Prostate gland (tissue), 2 donors: ENCODE measurements at regions not wholly inside any gene's neighbourhood (a gene's known extent, or its start where the extent isn't known, plus 50 kb on each side); places are given as distances from the start of the nearest gene placed in this dataset.

Experiments used
- POLR2AphosphoS5 ChIP-seq: sonication (generic); formaldehyde crosslinking; IDR thresholded peaks from one replicate; pipeline ENCODE4 v1.6.1; 2017; ENCODE audit warnings: antibody characterized with exemption
- TF ChIP-seq, protein P1 (sequence below), 4 experiments: fragments of 200-600 bp in 2 of 4; fragments of 450-650 bp in 2 of 4; sonication (generic) in 2 of 4; IDR thresholded peaks; 1 replicate in 3 of 4; 2 replicates in 1 of 4; pipeline ENCODE4 v1.5.1; 2016 to 2019; ENCODE audit warnings: antibody characterized with exemption in 4 of 4, mild to moderate bottlenecking in 2 of 4, moderate library complexity in 2 of 4

DNA sequence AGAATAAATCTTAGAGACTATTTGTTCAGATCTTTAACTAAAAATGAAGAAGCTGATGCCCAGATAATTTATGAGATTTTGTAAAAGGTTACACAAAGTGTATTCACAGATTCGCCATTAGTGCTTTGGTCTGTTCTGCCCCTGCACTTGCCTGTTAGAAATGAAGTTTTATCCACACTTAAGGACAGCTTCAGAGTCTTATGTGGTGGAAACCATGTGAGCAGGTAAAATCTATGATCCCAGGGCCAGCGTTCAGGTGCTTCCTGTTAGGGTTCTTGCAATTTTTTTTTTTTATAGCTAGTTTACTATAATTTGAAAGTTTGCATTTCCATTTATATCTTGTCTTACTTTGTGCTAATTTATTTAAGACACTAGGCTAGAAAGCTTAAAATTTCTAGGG, 561.6 kb downstream of the PRR16 start:
- TF ChIP-seq, protein P1, sequence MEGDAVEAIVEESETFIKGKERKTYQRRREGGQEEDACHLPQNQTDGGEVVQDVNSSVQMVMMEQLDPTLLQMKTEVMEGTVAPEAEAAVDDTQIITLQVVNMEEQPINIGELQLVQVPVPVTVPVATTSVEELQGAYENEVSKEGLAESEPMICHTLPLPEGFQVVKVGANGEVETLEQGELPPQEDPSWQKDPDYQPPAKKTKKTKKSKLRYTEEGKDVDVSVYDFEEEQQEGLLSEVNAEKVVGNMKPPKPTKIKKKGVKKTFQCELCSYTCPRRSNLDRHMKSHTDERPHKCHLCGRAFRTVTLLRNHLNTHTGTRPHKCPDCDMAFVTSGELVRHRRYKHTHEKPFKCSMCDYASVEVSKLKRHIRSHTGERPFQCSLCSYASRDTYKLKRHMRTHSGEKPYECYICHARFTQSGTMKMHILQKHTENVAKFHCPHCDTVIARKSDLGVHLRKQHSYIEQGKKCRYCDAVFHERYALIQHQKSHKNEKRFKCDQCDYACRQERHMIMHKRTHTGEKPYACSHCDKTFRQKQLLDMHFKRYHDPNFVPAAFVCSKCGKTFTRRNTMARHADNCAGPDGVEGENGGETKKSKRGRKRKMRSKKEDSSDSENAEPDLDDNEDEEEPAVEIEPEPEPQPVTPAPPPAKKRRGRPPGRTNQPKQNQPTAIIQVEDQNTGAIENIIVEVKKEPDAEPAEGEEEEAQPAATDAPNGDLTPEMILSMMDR (IDR thresholded peaks at IDR 0.05) = no peak
- TF ChIP-seq POLR2AphosphoS5 = no peak
